ENCODE measurements at regions not wholly inside any gene's neighbourhood (a gene's known extent, or its start where the extent isn't known, plus 50 kb on each side); places are given as distances from the start of the nearest gene placed in this dataset.

DNA sequence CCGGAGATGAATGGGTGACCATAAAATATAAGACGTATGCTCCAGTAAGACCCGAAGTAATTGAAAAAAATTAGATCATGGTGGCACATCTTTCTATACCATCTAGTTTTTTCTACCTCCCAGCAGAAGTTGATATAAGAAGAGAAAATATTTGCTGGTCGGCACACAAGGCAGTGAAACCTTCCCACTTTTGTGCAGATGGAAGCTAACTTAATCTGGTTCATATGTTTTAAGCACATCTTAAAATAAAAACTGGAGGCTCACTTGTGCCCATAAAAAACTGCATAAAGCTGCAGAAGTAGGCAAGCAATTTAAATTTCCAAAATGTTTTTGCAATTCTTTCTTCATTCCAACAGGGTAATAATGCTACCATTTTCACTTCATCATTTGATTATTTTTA, 449.2 kb downstream of the CNTN3 start:
- H3K9ac ChIP-seq (ENCODE audit: insufficient read depth, low read length, poor library complexity, severe bottlenecking), result no peak overlapping the region
- no CpG with 5 or more reads among the region's 4 CpGs for WGBS (ENCODE audit: insufficient coverage)
- no peak for DNase-seq
- no peaks in the 10 kb centered on the region for H3K36me3 ChIP-seq (replicated peaks in 1 of 2; ENCODE audit: control insufficient read depth in 1 of 2, insufficient read depth in 2 of 2, low read length in 2 of 2)
- Mint-ChIP-seq H3K27ac (no peak overlapping the region), H3K36me3 (no peaks in the 10 kb centered on the region), H3K4me3 (no peak overlapping the region), H3K4me1 (no peaks in the 10 kb centered on the region), H3K9me3 (peaks cover 1 to 25% (median 12%) of the 10 kb centered on the region in 7 donors), H3K27me3 (ENCODE audit: low read depth in 3 of 3) (no peaks in the 10 kb centered on the region)
- H3K27me3 ChIP-seq (ENCODE audit: control insufficient read depth in 2 of 2, insufficient read depth in 2 of 2, low read length in 2 of 2), result no peaks in the 10 kb centered on the region
- H4K20me1 ChIP-seq (ENCODE audit: insufficient read depth, low read length), result no peaks in the 10 kb centered on the region
- H3K4me1 ChIP-seq (ENCODE audit: control insufficient read depth in 1 of 2, insufficient read depth in 2 of 2, low read length in 2 of 2), result no peaks in the 10 kb centered on the region
- peaks cover 0 to 14% of the 10 kb centered on the region in 2 donors for H3K9me3 ChIP-seq (replicated peaks in 1 of 2; ENCODE audit: control insufficient read depth in 1 of 2, insufficient read depth in 1 of 2, low read length in 2 of 2)
- no peaks in the 10 kb centered on the region for H3K79me2 ChIP-seq (ENCODE audit: insufficient read depth, low read length)
- H2AFZ ChIP-seq (ENCODE audit: insufficient read depth, low read depth, low read length, poor library complexity, severe bottlenecking), result no peak overlapping the region
- no peak overlapping the region for H3K4me3 ChIP-seq (replicated peaks in 1 of 3; ENCODE audit: low read depth in 2 of 3, low read length in 3 of 3)
- no peak overlapping the region for H3K4me2 ChIP-seq (replicated peaks; ENCODE audit: extremely low read depth, low read length, poor library complexity, severe bottlenecking)
- intact Hi-C loops (cut with micrococcal nuclease), result no loop called here
- H3K27ac ChIP-seq (ENCODE audit: low read depth in 1 of 2, low read length in 2 of 2), result no peak overlapping the region
- TF ChIP-seq CTCF (IDR thresholded peaks at IDR 0.05), result no peak

DNA sequence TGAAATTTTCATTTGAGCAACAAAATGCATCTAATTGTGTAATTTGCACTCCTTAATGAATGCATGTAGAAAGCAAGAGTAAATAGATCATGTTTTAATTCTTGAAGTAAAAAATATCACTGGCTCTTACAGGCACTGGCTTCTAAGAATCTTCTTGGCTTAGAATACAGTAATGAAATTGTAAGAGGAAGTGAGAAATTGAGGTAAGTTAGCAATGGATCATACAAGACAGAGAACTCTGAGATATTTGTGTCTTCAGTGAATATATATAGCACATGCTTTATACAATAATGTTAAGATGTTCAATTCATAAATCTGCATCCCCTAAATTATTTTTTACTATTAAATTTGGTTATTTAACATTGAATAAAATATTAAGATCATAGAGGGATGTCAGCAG, 465.0 kb downstream of the CNTN3 start:
- Histone ChIP-seq H3K9ac (ENCODE audit: insufficient read depth, low read length, poor library complexity, severe bottlenecking) (no peak overlapping the region), H2AFZ (ENCODE audit: insufficient read depth, low read depth, low read length, poor library complexity, severe bottlenecking) (no peak overlapping the region), H3K4me2 (replicated peaks; ENCODE audit: extremely low read depth, low read length, poor library complexity, severe bottlenecking) (no peak overlapping the region), H3K4me1 (ENCODE audit: control insufficient read depth in 1 of 2, insufficient read depth in 2 of 2, low read length in 2 of 2) (no peaks in the 10 kb centered on the region), H3K9me3 (replicated peaks in 1 of 2; ENCODE audit: control insufficient read depth in 1 of 2, insufficient read depth in 1 of 2, low read length in 2 of 2) (peaks cover 3 to 7% of the 10 kb centered on the region in 2 donors), H3K36me3 (replicated peaks in 1 of 2; ENCODE audit: control insufficient read depth in 1 of 2, insufficient read depth in 2 of 2, low read length in 2 of 2) (no peaks in the 10 kb centered on the region), H3K27ac (ENCODE audit: low read depth in 1 of 2, low read length in 2 of 2) (no peak overlapping the region), H3K27me3 (ENCODE audit: control insufficient read depth in 2 of 2, insufficient read depth in 2 of 2, low read length in 2 of 2) (no peaks in the 10 kb centered on the region), H3K4me3 (replicated peaks in 1 of 3; ENCODE audit: low read depth in 2 of 3, low read length in 3 of 3) (no peak overlapping the region), H4K20me1 (ENCODE audit: insufficient read depth, low read length) (no peaks in the 10 kb centered on the region), H3K79me2 (ENCODE audit: insufficient read depth, low read length) (no peaks in the 10 kb centered on the region)
- no peak for TF ChIP-seq CTCF (IDR thresholded peaks at IDR 0.05)
- intact Hi-C loops (cut with micrococcal nuclease), result no loop called here
- Mint-ChIP-seq H3K9me3 (peaks cover 0 to 5% (median 2%) of the 10 kb centered on the region in 7 donors), H3K27me3 (ENCODE audit: low read depth in 3 of 3) (no peaks in the 10 kb centered on the region), H3K4me3 (no peak overlapping the region), H3K36me3 (no peaks in the 10 kb centered on the region), H3K27ac (no peak overlapping the region), H3K4me1 (no peaks in the 10 kb centered on the region)
- no peak for DNase-seq

All from CD14-positive monocyte (primary cell).